ENCODE measurements at regions not wholly inside any gene's neighbourhood (a gene's known extent, or its start where the extent isn't known, plus 50 kb on each side); places are given as distances from the start of the nearest gene placed in this dataset.

- Histone ChIP-seq H4K20me1 (ENCODE audit: insufficient read depth) (no peaks in the 10 kb centered on the region), H3K36me3 (ENCODE audit: insufficient read depth, low read length) (no peaks in the 10 kb centered on the region), H3K4me2 (ENCODE audit: low read length) (no peak overlapping the region), H3K4me3 (ENCODE audit: low read length) (no peak overlapping the region), H3F3A (ENCODE audit: insufficient read depth, low read length, poor library complexity, severe bottlenecking) (no peaks in the 10 kb centered on the region), H3K27me3 (ENCODE audit: insufficient read depth, low read depth, low read length) (no peaks in the 10 kb centered on the region), H3K9me3 (ENCODE audit: low read length) (no peaks in the 10 kb centered on the region), H3K79me2 (replicated peaks; ENCODE audit: insufficient read depth, low read length) (no peaks in the 10 kb centered on the region), H3K9me2 (ENCODE audit: insufficient read depth, low read length) (no peaks in the 10 kb centered on the region), H2AFZ (ENCODE audit: low read depth, low read length) (no peak overlapping the region), H3K9ac (ENCODE audit: low read length) (no peak overlapping the region), H3K27ac (ENCODE audit: low read length) (no peak overlapping the region)
- TF ChIP-seq EZH2 (IDR thresholded peaks at IDR 0.05; ENCODE audit: borderline replicate concordance, insufficient read depth, low read length, poor library complexity, severe bottlenecking) = no peak
- no peak for TF ChIP-seq RAD21 (conservative IDR thresholded peaks at IDR 0.05)
- no peak for TF ChIP-seq TAF1 (IDR thresholded peaks at IDR 0.05; ENCODE audit: low read depth)
- TF ChIP-seq REST (IDR thresholded peaks at IDR 0.05; ENCODE audit: borderline replicate concordance) = no peak
- no peak for TF ChIP-seq CTCF (IDR thresholded peaks at IDR 0.05; ENCODE audit: poor library complexity, severe bottlenecking)
- TF ChIP-seq POLR2AphosphoS5 (IDR thresholded peaks at IDR 0.05) = no peak
- TF ChIP-seq EP300 (conservative IDR thresholded peaks at IDR 0.05; ENCODE audit: poor library complexity, severe bottlenecking) = no peak
- no peak for TF ChIP-seq SMC3 (conservative IDR thresholded peaks at IDR 0.05; ENCODE audit: poor library complexity)
- TF ChIP-seq MXI1 (conservative IDR thresholded peaks at IDR 0.05; ENCODE audit: poor library complexity, severe bottlenecking) = no peak
These were observed 1028.6 kb downstream of the CDH9 start for GRCh38 chr5:26009742-26010141.

DNA sequence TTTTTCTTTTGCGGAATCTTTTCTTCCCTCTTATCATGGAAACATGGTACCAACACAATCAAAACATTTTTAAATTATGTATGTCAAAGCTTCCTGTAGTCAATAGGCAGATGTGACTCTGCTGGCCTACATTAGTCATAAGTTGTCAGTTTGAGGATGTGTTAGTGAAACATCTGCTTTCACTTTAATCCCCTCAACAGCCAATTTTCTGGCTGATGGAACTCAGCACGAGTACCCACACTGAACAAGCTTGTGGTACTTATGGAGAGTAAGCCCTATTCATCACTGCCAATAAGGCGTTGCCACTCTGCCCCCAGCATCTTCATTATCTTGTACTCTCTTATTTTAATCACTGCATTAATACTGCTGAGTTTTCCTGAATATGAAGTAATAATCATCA, 1034.4 kb downstream of the CDH9 start:
- Histone ChIP-seq H2AFZ (ENCODE audit: low read depth, low read length) (no peak overlapping the region), H3K9ac (ENCODE audit: low read length) (no peak overlapping the region), H3K27ac (ENCODE audit: low read length) (no peak overlapping the region), H3K36me3 (ENCODE audit: insufficient read depth, low read length) (no peaks in the 10 kb centered on the region), H3K9me2 (ENCODE audit: insufficient read depth, low read length) (no peaks in the 10 kb centered on the region), H3K79me2 (replicated peaks; ENCODE audit: insufficient read depth, low read length) (no peaks in the 10 kb centered on the region), H3K4me2 (ENCODE audit: low read length) (no peak overlapping the region), H3K9me3 (ENCODE audit: low read length) (no peaks in the 10 kb centered on the region), H3K27me3 (ENCODE audit: insufficient read depth, low read depth, low read length) (no peaks in the 10 kb centered on the region), H3K4me3 (ENCODE audit: low read length) (no peak overlapping the region), H4K20me1 (ENCODE audit: insufficient read depth) (no peaks in the 10 kb centered on the region), H3F3A (ENCODE audit: insufficient read depth, low read length, poor library complexity, severe bottlenecking) (no peaks in the 10 kb centered on the region)
- TF ChIP-seq EZH2 (IDR thresholded peaks at IDR 0.05; ENCODE audit: borderline replicate concordance, insufficient read depth, low read length, poor library complexity, severe bottlenecking) = no peak
- TF ChIP-seq REST (IDR thresholded peaks at IDR 0.05; ENCODE audit: borderline replicate concordance) = no peak
- no peak for TF ChIP-seq SMC3 (conservative IDR thresholded peaks at IDR 0.05; ENCODE audit: poor library complexity)
- no peak for TF ChIP-seq CTCF (IDR thresholded peaks at IDR 0.05; ENCODE audit: poor library complexity, severe bottlenecking)
- no peak for TF ChIP-seq EP300 (conservative IDR thresholded peaks at IDR 0.05; ENCODE audit: poor library complexity, severe bottlenecking)
- TF ChIP-seq POLR2AphosphoS5 (IDR thresholded peaks at IDR 0.05) = no peak
